ENCODE measurements at regions not wholly inside any gene's neighbourhood (a gene's known extent, or its start where the extent isn't known, plus 50 kb on each side); places are given as distances from the start of the nearest gene placed in this dataset.

GRCh38 chr2:236656166-236656565 lies 86.5 kb downstream of the ACKR3 start (continued):
- TF ChIP-seq, protein P1, sequence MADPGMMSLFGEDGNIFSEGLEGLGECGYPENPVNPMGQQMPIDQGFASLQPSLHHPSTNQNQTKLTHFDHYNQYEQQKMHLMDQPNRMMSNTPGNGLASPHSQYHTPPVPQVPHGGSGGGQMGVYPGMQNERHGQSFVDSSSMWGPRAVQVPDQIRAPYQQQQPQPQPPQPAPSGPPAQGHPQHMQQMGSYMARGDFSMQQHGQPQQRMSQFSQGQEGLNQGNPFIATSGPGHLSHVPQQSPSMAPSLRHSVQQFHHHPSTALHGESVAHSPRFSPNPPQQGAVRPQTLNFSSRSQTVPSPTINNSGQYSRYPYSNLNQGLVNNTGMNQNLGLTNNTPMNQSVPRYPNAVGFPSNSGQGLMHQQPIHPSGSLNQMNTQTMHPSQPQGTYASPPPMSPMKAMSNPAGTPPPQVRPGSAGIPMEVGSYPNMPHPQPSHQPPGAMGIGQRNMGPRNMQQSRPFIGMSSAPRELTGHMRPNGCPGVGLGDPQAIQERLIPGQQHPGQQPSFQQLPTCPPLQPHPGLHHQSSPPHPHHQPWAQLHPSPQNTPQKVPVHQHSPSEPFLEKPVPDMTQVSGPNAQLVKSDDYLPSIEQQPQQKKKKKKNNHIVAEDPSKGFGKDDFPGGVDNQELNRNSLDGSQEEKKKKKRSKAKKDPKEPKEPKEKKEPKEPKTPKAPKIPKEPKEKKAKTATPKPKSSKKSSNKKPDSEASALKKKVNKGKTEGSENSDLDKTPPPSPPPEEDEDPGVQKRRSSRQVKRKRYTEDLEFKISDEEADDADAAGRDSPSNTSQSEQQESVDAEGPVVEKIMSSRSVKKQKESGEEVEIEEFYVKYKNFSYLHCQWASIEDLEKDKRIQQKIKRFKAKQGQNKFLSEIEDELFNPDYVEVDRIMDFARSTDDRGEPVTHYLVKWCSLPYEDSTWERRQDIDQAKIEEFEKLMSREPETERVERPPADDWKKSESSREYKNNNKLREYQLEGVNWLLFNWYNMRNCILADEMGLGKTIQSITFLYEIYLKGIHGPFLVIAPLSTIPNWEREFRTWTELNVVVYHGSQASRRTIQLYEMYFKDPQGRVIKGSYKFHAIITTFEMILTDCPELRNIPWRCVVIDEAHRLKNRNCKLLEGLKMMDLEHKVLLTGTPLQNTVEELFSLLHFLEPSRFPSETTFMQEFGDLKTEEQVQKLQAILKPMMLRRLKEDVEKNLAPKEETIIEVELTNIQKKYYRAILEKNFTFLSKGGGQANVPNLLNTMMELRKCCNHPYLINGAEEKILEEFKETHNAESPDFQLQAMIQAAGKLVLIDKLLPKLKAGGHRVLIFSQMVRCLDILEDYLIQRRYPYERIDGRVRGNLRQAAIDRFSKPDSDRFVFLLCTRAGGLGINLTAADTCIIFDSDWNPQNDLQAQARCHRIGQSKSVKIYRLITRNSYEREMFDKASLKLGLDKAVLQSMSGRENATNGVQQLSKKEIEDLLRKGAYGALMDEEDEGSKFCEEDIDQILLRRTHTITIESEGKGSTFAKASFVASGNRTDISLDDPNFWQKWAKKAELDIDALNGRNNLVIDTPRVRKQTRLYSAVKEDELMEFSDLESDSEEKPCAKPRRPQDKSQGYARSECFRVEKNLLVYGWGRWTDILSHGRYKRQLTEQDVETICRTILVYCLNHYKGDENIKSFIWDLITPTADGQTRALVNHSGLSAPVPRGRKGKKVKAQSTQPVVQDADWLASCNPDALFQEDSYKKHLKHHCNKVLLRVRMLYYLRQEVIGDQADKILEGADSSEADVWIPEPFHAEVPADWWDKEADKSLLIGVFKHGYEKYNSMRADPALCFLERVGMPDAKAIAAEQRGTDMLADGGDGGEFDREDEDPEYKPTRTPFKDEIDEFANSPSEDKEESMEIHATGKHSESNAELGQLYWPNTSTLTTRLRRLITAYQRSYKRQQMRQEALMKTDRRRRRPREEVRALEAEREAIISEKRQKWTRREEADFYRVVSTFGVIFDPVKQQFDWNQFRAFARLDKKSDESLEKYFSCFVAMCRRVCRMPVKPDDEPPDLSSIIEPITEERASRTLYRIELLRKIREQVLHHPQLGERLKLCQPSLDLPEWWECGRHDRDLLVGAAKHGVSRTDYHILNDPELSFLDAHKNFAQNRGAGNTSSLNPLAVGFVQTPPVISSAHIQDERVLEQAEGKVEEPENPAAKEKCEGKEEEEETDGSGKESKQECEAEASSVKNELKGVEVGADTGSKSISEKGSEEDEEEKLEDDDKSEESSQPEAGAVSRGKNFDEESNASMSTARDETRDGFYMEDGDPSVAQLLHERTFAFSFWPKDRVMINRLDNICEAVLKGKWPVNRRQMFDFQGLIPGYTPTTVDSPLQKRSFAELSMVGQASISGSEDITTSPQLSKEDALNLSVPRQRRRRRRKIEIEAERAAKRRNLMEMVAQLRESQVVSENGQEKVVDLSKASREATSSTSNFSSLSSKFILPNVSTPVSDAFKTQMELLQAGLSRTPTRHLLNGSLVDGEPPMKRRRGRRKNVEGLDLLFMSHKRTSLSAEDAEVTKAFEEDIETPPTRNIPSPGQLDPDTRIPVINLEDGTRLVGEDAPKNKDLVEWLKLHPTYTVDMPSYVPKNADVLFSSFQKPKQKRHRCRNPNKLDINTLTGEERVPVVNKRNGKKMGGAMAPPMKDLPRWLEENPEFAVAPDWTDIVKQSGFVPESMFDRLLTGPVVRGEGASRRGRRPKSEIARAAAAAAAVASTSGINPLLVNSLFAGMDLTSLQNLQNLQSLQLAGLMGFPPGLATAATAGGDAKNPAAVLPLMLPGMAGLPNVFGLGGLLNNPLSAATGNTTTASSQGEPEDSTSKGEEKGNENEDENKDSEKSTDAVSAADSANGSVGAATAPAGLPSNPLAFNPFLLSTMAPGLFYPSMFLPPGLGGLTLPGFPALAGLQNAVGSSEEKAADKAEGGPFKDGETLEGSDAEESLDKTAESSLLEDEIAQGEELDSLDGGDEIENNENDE (IDR thresholded peaks at IDR 0.05; ENCODE audit: insufficient replicate concordance, low read length): no peak
- TF ChIP-seq BACH1 (IDR thresholded peaks at IDR 0.05; ENCODE audit: low read length) (no peak), SIRT6 (IDR thresholded peaks at IDR 0.05; ENCODE audit: low read length) (no peak), JUN (IDR thresholded peaks at IDR 0.05; ENCODE audit: low read depth, low read length) (no peak), BRCA1 (IDR thresholded peaks at IDR 0.05; ENCODE audit: low read depth, low read length) (no peak), SIN3A (conservative IDR thresholded peaks at IDR 0.05 in 1 of 2, IDR thresholded peaks at IDR 0.05 in 1 of 2; ENCODE audit: low read depth in 1 of 2, low read length in 2 of 2) (no peak), POU5F1 (IDR thresholded peaks at IDR 0.05; ENCODE audit: low read depth, low read length) (no peak), CEBPB (IDR thresholded peaks at IDR 0.05; ENCODE audit: low read depth, low read length) (no peak)

All from H1 (cell line).